Hematopoietic multipotent progenitor cell treated with erythropoietin and hydrocortisone succinate and interleukin-3 and kit ligand, for 17 days (in vitro differentiated cells): ENCODE measurements at regions not wholly inside any gene's neighbourhood (a gene's known extent, or its start where the extent isn't known, plus 50 kb on each side); places are given as distances from the start of the nearest gene placed in this dataset.

Source experiments
- DNase-seq: peaks from one replicate; pipeline ENCODE4 v3.0.0-alpha.2; 2015; ENCODE audit warnings: low spot score

DNA sequence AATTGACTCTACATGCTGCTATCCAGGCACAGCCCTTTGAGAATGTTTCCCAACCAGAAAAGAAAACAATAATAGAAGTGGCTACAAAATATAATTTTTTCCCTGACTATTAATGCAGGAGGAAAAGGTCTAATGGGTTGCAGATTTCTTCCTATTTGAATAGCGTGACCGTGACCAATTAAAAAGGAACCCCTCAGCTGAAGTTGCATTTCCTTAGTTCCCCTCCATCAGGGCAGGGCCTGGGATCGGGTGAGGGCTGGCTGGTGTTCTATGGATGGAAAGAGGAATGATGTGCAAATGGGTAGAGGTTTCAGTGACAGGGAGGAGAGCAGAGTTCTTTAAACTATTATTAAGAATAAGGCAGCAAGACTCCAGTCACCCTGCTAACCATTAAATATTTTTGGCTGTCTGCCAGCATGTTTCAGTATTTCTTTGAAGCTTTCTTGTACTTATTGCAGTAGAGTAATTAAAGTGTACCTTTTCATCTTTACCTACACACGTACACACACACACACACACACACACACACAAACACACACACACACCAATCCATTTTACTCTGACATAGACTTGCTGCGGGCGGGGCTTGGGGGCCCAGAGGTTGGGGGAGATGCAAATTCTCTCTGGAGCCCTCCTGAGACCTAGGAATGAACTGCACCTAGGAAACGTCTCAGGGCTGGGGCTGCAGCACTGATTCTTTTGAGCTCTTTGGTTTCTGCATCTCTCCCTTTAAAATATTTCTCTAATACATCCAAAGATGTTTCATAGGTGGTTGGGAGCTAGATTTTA, 154.8 kb upstream of the SLC35B3 start:
- no peak for DNase-seq

DNA sequence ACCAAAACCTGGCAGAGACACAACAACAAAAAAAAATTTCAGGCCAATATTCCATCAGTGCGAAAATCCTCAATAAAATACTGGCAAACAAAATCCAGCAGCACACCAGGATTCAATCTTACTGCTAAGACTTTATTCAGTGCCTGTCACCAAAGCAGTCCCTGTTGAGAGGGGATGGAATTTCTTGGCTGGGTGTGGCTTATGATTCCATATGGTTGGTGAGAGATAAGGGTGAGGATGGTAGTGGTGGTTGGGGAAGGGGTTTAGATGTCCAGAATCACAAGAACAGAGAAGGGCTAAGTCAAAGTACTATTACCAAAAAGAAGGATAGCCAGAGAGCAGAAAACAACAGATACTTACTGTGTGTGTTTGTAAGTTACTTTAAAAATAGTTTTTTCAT, 152.8 kb upstream of the SLC35B3 start:
- no peak for DNase-seq

DNA sequence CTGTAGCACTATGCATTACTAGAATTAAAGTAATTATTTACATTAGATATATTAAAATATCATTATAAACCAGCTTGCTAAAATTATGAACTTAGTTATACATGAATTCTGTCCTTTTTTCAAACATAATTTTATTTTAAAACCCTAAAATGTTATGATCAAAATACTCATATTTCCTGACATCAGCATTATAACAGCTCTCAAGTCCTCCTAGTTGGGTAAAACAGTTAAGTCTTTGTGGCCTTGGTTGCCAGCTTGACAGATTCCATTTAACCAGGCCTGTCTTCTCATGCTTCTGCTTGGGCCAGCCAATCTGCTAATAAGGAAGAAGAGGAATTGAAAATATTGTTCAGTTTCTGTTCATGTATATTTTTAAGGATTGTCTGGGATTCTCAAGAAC, 147.9 kb upstream of the SLC35B3 start:
- DNase-seq: no peak

GRCh38 chr6:8579372-8579771, 144.0 kb upstream of the SLC35B3 start:
- no peak for DNase-seq

GRCh38 chr6:8578006-8578405, 142.7 kb upstream of the SLC35B3 start:
- DNase-seq: no peak

DNA sequence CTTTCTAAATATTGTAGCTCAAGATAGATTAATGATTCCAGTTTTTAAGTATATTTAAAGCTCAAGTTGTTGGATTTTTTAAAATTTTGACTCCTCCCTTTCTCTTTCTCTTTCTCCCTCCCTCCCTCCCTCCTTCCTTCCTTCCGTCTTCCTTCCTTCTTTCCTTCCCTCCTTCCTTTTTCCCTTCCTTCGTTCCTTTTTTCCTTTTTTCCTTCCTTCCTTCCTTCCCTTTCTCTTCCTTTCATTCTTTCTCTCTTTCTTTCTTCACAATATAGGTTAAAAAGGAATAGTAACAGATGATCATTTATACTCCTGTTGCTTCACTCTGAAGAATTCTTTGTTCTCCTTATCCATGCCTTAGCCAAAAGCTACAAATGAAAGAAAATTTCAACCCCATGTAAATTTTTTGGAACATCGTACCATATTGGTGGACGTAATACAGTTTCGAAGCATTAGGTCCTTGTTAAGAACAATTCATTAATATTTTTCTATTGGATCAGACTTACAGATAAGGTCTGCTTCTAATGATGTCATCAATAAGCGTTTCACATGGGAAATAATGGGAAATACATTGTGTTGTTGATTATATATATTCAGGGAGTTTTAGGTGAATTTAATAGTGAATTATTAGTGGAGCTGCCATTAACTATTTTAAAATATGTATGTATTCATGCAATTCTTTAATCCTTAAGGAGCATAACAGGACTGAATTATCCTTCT, 139.6 kb upstream of the SLC35B3 start:
- no peak for DNase-seq

DNA sequence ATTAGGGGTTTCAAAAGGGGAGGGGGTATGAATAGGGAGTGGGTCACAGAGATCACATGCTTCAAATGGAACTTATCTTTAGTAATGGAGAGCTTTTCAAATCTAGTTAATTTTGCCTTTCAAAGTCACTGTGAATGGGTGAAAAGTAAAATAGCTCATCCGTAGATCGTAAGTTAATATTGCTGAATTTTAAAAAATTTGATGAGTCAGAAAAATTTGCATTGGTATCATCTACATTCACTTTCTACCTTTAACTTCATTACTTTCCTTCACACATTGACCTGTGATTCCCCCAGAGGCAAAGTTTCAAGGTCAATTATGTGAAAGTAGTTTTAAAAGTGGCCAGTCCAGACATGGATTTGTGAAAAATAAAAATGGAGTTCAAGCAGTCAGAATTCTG, 139.0 kb upstream of the SLC35B3 start:
- no peak for DNase-seq

DNA sequence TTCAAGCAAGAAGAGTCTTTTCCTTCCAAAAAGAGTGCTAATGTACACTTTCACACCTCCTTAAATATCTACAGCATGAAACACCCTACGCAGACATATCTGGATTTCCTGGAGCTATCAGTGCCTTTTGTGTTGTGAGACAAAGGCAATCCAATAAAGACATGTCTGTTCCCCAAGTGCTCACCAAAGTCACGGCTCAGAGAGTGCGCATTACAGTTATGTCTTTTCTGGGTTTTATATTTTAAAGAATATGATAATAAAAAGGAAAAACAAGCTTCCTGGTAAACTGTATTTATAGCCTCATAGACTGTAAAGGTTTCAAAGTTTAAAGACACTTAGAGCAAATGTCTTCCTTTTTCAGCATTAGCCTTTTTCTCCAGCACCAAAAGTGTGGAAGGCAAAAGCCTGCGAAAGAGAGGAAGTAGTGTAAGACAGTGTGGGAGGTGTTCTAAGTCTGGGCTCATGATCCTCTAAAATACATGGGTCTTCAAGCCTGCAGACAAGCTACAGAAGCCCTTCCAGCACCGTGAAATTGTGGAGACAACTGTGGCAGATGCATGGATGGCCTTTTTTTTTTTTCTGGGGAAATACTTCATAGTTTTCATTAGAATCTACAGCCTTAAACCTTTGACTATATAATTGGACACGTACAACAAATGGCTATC, 135.0 kb upstream of the SLC35B3 start:
- no peak for DNase-seq

DNA sequence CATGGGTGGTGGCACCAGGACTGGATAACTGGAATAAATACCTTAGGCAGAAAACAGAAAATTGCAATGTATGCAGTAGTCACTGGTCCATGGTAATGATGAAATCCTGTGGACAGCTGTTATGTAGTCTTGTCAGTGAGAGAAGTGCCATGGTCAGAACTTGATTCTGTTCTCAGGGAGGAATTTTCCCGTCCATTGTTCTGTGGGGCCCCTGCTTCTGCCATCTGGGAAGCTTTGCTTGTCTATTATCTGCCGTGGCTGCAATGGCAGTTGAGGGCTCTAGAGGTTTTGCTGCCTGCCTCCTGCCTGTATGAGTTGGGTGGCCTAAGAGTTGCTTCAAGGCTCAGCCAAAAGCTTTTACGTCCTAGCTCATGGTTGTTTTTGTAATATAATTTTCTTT, 126.8 kb upstream of the SLC35B3 start:
- DNase-seq: no peak

DNA sequence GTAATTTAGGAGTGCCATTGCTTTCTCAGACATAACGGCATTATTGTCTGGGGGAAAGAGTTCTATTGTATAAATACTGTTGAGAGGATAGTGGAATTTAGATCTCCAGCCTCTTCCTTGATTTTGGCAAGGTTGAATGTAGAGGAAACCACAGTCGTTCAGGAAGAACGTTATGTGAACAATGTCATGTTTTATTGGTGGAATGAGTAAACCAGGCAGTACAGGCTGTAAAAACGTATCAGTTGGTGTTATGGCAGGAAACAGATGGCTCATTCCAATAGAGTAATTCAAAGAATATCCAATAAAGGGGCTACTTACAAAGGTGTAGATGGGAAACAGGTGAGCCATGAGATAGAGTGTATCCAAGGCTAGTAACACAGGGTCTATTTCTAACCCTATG, 123.6 kb upstream of the SLC35B3 start:
- DNase-seq: no peak

- DNase-seq: no peak
These were observed 121.8 kb upstream of the SLC35B3 start for GRCh38 chr6:8557014-8557748.

DNA sequence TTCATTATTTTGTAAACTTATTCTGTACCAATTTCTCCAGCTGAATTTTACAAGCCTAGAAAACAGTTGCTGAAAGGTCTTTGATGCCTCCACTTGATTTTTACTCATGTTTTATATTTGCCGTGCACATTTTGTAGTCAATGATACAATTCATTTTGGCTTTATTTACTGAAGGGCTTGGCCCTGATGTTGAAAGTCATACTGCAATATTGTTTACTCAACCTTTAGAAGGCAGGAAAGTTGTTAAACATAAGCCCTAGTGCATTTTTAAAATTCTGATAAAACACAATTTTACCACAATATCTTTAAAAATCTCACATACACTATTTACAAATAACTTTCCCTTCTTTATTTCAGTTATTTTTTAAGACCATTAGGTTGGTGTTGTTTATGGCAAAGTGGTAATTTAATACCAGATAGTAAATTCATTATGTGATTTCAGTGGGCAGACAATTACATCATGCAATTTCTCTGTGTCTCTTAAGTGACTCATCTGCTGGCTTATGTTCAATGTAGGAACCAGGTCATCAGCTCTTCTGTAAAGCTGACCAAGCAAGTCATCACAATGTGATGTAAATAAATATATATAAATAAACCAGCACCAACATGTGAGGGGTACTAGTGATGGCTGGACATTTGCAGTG, 121.1 kb upstream of the SLC35B3 start:
- no peak for DNase-seq

DNA sequence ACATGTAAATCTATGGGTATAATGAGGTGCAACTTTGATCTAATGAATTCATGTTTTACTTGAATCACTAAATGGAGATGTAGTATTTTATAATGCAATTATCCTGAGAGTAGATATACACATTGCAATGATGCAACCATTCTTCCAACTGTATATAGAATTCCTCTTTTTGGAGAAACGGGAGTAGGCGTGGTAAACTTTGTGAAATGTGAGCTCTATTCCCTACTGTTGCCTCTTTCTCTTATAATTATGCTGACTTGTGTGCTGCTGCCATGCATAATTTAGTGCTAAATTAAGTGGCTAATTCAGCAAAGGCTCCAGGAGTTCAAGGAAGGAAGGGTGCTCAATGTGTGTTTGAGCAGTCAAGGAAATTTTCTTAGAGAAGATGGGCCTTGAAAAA, 116.6 kb upstream of the SLC35B3 start:
- DNase-seq: no peak

GRCh38 chr6:8551386-8551785, 116.0 kb upstream of the SLC35B3 start:
- DNase-seq: no peak

- no peak for DNase-seq
These were observed 113.9 kb upstream of the SLC35B3 start for GRCh38 chr6:8549074-8549790.

DNA sequence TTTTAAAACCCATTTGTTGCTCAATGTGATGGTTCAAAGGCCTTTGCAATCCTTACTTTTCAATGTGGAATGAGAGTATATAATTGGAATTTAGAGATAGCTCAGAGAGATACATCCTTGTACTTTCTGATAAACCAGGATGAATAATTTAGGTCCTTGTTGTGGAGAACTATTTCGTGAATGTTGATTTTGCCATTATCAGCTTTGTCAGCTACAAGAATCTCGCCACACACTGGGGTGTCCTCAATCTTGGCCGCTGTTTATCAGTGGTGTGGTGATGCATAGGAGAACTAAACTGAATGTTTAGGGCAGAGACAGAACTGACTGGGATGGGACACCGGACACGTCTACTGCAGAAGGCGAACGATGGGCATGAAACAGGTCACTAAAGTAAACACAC, 111.2 kb upstream of the SLC35B3 start:
- DNase-seq: no peak

- no peak for DNase-seq
These were observed 110.0 kb upstream of the SLC35B3 start for GRCh38 chr6:8545336-8545735.

DNA sequence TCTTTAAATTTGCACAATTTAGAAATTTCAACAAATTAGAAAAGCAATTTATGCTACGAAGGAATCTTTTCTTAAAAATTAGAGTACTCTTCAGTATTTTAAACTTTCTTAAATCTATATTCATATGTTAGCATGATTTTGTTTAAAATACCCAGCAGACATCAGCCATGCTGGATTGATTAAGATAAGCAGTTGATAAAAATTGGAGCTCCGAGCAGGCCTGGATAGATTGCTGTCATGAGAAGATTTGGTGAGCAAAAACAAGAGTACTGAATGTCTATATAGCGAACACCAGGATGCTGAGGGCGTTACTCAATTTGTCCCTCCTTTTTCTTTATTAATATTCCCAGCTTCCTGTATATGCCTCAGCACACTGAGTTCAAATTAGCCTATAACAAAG, 108.4 kb upstream of the SLC35B3 start:
- no peak for DNase-seq

DNA sequence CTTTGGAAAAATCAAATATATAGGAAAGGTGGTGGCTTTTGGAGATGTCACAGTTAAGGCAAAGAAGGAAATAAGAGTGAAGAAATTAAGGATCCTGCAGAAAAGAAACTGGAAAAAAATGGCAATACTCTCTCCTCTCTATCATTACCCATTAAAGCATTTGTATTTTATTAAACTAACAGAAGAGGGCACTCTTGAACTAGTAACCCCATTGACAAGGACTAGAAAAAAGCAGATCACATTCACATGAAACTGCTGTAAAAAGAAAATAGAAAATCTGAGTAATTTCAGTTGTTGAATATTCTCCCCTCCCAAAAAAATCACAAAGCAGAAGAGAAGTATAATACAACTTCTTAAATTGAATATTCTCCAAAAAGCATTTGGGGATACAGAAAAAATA, 104.1 kb upstream of the SLC35B3 start:
- DNase-seq: no peak

DNA sequence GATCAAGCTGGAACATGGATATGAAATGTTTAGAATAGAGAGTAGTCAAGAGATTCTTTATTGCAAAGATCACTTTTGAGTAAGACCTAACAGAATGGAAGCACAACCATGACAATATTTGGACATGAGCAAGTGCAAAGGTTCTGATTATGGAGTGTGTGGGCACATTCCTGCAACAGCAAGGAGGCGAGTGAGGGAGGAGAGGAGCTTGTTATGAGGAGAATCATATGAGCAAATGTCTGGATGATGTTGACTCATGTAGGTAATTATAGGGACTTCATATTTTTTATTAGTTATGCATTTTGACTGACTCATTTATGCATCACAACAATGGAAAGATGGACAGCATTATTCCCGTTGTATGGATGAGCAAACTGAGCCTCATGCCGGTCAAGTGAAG, 100.8 kb upstream of the SLC35B3 start:
- DNase-seq: no peak

- DNase-seq: no peak
These were observed 100.2 kb upstream of the SLC35B3 start for GRCh38 chr6:8535519-8535918.
